HL-60 (cell line): ENCODE measurements at regions not wholly inside any gene's neighbourhood (a gene's known extent, or its start where the extent isn't known, plus 50 kb on each side); places are given as distances from the start of the nearest gene placed in this dataset.

ENCODE experiments used
- POLR2AphosphoS5 ChIP-seq: IDR thresholded peaks from 2 replicates; pipeline ENCODE4 v1.6.1; 2012; ENCODE audit warnings: low read depth
- SPI1 ChIP-seq: IDR thresholded peaks from 2 replicates; pipeline ENCODE4 v1.6.1; 2012; ENCODE audit warnings: low read depth, mild to moderate bottlenecking, borderline replicate concordance
- TF ChIP-seq, protein P1 (sequence below): IDR thresholded peaks from one replicate; pipeline ENCODE4 v1.5.1; 2011; ENCODE audit warnings: low read length, control low read depth, inconsistent platforms; ENCODE audit not compliant: insufficient read depth
- TF ChIP-seq, protein P2 (sequence below): IDR thresholded peaks from 2 replicates; pipeline ENCODE4 v1.6.1; 2012; ENCODE audit warnings: low read depth; ENCODE audit not compliant: insufficient replicate concordance

DNA sequence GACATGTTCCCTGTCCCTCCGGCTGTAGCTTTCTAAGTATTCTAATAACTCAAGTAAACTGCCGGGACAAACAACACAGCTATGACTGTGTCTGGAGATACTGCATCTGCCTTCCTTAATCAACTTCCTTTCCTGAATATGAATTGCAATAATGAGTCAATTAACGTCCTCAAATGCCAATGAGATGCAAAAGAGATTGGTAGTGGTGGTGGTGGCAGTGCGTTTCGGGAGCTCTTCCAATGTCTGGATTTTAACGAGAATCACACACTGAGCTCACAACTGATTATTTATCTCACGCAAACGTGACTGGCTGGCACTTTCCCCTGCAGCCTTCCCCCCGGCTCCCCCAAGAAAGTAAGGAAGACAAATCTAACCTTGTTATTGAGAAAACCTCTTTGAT lies 226.1 kb upstream of the GK2 start:
- TF ChIP-seq, protein P1, sequence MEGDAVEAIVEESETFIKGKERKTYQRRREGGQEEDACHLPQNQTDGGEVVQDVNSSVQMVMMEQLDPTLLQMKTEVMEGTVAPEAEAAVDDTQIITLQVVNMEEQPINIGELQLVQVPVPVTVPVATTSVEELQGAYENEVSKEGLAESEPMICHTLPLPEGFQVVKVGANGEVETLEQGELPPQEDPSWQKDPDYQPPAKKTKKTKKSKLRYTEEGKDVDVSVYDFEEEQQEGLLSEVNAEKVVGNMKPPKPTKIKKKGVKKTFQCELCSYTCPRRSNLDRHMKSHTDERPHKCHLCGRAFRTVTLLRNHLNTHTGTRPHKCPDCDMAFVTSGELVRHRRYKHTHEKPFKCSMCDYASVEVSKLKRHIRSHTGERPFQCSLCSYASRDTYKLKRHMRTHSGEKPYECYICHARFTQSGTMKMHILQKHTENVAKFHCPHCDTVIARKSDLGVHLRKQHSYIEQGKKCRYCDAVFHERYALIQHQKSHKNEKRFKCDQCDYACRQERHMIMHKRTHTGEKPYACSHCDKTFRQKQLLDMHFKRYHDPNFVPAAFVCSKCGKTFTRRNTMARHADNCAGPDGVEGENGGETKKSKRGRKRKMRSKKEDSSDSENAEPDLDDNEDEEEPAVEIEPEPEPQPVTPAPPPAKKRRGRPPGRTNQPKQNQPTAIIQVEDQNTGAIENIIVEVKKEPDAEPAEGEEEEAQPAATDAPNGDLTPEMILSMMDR, result no peak
- TF ChIP-seq POLR2AphosphoS5, result no peak
- TF ChIP-seq, protein P2, sequence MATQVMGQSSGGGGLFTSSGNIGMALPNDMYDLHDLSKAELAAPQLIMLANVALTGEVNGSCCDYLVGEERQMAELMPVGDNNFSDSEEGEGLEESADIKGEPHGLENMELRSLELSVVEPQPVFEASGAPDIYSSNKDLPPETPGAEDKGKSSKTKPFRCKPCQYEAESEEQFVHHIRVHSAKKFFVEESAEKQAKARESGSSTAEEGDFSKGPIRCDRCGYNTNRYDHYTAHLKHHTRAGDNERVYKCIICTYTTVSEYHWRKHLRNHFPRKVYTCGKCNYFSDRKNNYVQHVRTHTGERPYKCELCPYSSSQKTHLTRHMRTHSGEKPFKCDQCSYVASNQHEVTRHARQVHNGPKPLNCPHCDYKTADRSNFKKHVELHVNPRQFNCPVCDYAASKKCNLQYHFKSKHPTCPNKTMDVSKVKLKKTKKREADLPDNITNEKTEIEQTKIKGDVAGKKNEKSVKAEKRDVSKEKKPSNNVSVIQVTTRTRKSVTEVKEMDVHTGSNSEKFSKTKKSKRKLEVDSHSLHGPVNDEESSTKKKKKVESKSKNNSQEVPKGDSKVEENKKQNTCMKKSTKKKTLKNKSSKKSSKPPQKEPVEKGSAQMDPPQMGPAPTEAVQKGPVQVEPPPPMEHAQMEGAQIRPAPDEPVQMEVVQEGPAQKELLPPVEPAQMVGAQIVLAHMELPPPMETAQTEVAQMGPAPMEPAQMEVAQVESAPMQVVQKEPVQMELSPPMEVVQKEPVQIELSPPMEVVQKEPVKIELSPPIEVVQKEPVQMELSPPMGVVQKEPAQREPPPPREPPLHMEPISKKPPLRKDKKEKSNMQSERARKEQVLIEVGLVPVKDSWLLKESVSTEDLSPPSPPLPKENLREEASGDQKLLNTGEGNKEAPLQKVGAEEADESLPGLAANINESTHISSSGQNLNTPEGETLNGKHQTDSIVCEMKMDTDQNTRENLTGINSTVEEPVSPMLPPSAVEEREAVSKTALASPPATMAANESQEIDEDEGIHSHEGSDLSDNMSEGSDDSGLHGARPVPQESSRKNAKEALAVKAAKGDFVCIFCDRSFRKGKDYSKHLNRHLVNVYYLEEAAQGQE, result no peak
- TF ChIP-seq SPI1, result no peak
